ENCODE measurements at regions not wholly inside any gene's neighbourhood (a gene's known extent, or its start where the extent isn't known, plus 50 kb on each side); places are given as distances from the start of the nearest gene placed in this dataset.

GRCh38 chr2:96436961-96437360 is 68.2 kb downstream of the NEURL3 start:
- dilution Hi-C loops (cut with HindIII; ENCODE audit: low sequenced_read_pairs, unreplicated experiment) (no loop called here), intact Hi-C loops (cut with micrococcal nuclease) (no loop called here), in situ Hi-C loops (cut with MboI; ENCODE audit: low sequenced_read_pairs) (no loop called here)
- no peak overlapping the region for H3K14ac ChIP-seq (replicated peaks; ENCODE audit: low read depth, low read length)
- WGBS, 2 experiments (ENCODE audit: extremely low coverage in 2 of 2, insufficient read length in 1 of 2), result no CpG with 5 or more reads among the region's 2 CpGs
- H2BK120ac ChIP-seq (ENCODE audit: low read depth, low read length), result no peak overlapping the region
- H3K4me3 ChIP-seq (ENCODE audit: insufficient read depth, low read depth, low read length), result no peak overlapping the region
- peaks cover 4% of the 10 kb centered on the region; the same call in 1 of the 2 replicates for H3K27me3 ChIP-seq (ENCODE audit: control insufficient read depth, insufficient read depth, low read length)
- H2BK20ac ChIP-seq (ENCODE audit: low read depth, low read length), result no peak overlapping the region
- CTCF ChIA-PET, result no interaction called here
- H3K4ac ChIP-seq (ENCODE audit: low read depth, low read length), result no peak overlapping the region
- no peak overlapping the region for H3K27ac ChIP-seq (ENCODE audit: insufficient read depth, low read length)
- no peak overlapping the region for H2AFZ ChIP-seq (replicated peaks; ENCODE audit: low read length, poor library complexity)
- H2BK15ac ChIP-seq (ENCODE audit: low read depth, low read length), result no peak overlapping the region
- POLR2A ChIA-PET (ENCODE audit: unreplicated experiment), result no interaction called here
- H3K56ac ChIP-seq (ENCODE audit: extremely low read depth, insufficient read depth, low read length), result no peak overlapping the region
- no peaks in the 10 kb centered on the region for H3K79me1 ChIP-seq (ENCODE audit: low read depth in 1 of 2, low read length in 2 of 2)
- H3K9ac ChIP-seq (ENCODE audit: low read depth, low read length), result no peak overlapping the region
- no peaks in the 10 kb centered on the region for H3K36me3 ChIP-seq (ENCODE audit: control insufficient read depth, insufficient read depth, low read length)
- no peak overlapping the region for H4K91ac ChIP-seq (ENCODE audit: insufficient read depth, low read depth, low read length)
- H2AK5ac ChIP-seq (ENCODE audit: low read depth, low read length), result no peak overlapping the region
- no peak overlapping the region for H4K5ac ChIP-seq (ENCODE audit: low read depth, low read length)
- peaks cover 2% of the 10 kb centered on the region; the same call in 1 of the 2 replicates for H3K9me3 ChIP-seq (ENCODE audit: control insufficient read depth, insufficient read depth, low read length)
- no peak overlapping the region for H2AK9ac ChIP-seq (replicated peaks; ENCODE audit: low read depth, low read length, poor library complexity)
- BruUV-seq (replicated peaks), result no TSS peak
- TF ChIP-seq MAFK (IDR thresholded peaks at IDR 0.05; ENCODE audit: low read depth, low read length) (no peak), BHLHE40 (IDR thresholded peaks at IDR 0.05; ENCODE audit: low read depth, low read length) (no peak), NFE2L2 (IDR thresholded peaks at IDR 0.05; ENCODE audit: low read depth, low read length) (no peak), USF2 (IDR thresholded peaks at IDR 0.05; ENCODE audit: low read depth, low read length) (no peak), CTCF (conservative IDR thresholded peaks at IDR 0.05; ENCODE audit: low read depth, low read length) (no peak), RAD21 (IDR thresholded peaks at IDR 0.05; ENCODE audit: low read length) (no peak), MAZ (IDR thresholded peaks at IDR 0.05; ENCODE audit: borderline replicate concordance, low read depth, low read length) (no peak), ELK1 (IDR thresholded peaks at IDR 0.05; ENCODE audit: borderline replicate concordance, low read depth, low read length) (no peak), FOS (IDR thresholded peaks at IDR 0.05; ENCODE audit: low read depth, low read length) (no peak), CHD1 (IDR thresholded peaks at IDR 0.05; ENCODE audit: low read depth, low read length) (no peak), RFX5 (IDR thresholded peaks at IDR 0.05; ENCODE audit: low read depth, low read length) (no peak), CEBPB (IDR thresholded peaks at IDR 0.05; ENCODE audit: low read depth, low read length) (no peak), RCOR1 (IDR thresholded peaks at IDR 0.05; ENCODE audit: insufficient replicate concordance, low read length) (no peak), MXI1 (IDR thresholded peaks at IDR 0.05; ENCODE audit: borderline replicate concordance, low read depth, low read length) (no peak), POLR2A (IDR thresholded peaks at IDR 0.05; ENCODE audit: low read depth, low read length) (no peak)
- H3K4me1 ChIP-seq (ENCODE audit: control insufficient read depth, insufficient read depth, low read length), result no peaks in the 10 kb centered on the region
- DNase-seq (no peak), ATAC-seq (ENCODE audit: low read depth) (no peak)
- no peak overlapping the region for H3K23ac ChIP-seq (ENCODE audit: low read depth, low read length)
- H2BK5ac ChIP-seq (ENCODE audit: low read depth, low read length, poor library complexity, severe bottlenecking), result no peak overlapping the region
- H4K20me1 ChIP-seq (ENCODE audit: insufficient read depth, low read length), result no peaks in the 10 kb centered on the region
- H4K8ac ChIP-seq (ENCODE audit: low read depth in 2 of 2, low read length in 2 of 2), result no peak overlapping the region
- H3K9me1 ChIP-seq (ENCODE audit: insufficient read depth, low read length), result no peaks in the 10 kb centered on the region
- H3K18ac ChIP-seq (ENCODE audit: low read depth, low read length), result no peak overlapping the region
- no peak overlapping the region for H3K4me2 ChIP-seq (ENCODE audit: low read depth, low read length)
